Calu3 (cell line): ENCODE measurements at regions not wholly inside any gene's neighbourhood (a gene's known extent, or its start where the extent isn't known, plus 50 kb on each side); places are given as distances from the start of the nearest gene placed in this dataset.

Experiments used
- BruUV-seq: library from RNA; stranded (reverse); fragments of 400-500 nt; replicated peaks from 2 replicates; lab custom pipeline; 2021; lab: Mats Ljungman, UMichigan
- CTCF ChIA-PET: fragments of 300-600 bp; sonication (Branson Sonifier 250); formaldehyde crosslinking; loops from one replicate; lab custom pipeline; 2022; ENCODE audit warnings: antibody characterized with exemption; lab: Charles Lee
- DNase-seq: peaks from one replicate; pipeline ENCODE4 v3.0.0; 2022
- H3K27ac Mint-ChIP-seq: one replicate; pipeline ENCODE4 v1.8.0; 2022; ENCODE audit warnings: mixed read lengths; ENCODE audit not compliant: unreplicated experiment
- H3K27me3 Mint-ChIP-seq: one replicate; pipeline ENCODE4 v1.8.0; 2022; ENCODE audit warnings: mixed read lengths; ENCODE audit not compliant: unreplicated experiment
- H3K36me3 Mint-ChIP-seq: one replicate; pipeline ENCODE4 v1.8.0; 2022; ENCODE audit warnings: mild to moderate bottlenecking, moderate library complexity, mixed read lengths; ENCODE audit not compliant: insufficient read depth, unreplicated experiment
- H3K4me1 Mint-ChIP-seq: one replicate; pipeline ENCODE4 v1.8.0; 2022; ENCODE audit warnings: mild to moderate bottlenecking, low read depth, mixed read lengths; ENCODE audit not compliant: unreplicated experiment
- H3K4me3 Mint-ChIP-seq: one replicate; pipeline ENCODE4 v1.8.0; 2022; ENCODE audit warnings: mild to moderate bottlenecking, low read depth, moderate library complexity, mixed read lengths; ENCODE audit not compliant: unreplicated experiment
- H3K9me3 Mint-ChIP-seq: one replicate; pipeline ENCODE4 v1.8.0; 2022; ENCODE audit warnings: low read depth, mixed read lengths; ENCODE audit not compliant: unreplicated experiment
- intact Hi-C: fragments of 100-400 bp; cut with micrococcal nuclease; formaldehyde crosslinking; loops from one replicate; pipeline ENCODE4 v1.10.0; 2022; ENCODE audit not compliant: unreplicated experiment
- TF ChIP-seq, protein P1 (sequence below): fragments of 200-600 bp; IDR thresholded peaks from one replicate; pipeline ENCODE4 v1.8.0; 2022; ENCODE audit warnings: antibody characterized with exemption; ENCODE audit not compliant: unreplicated experiment

DNA sequence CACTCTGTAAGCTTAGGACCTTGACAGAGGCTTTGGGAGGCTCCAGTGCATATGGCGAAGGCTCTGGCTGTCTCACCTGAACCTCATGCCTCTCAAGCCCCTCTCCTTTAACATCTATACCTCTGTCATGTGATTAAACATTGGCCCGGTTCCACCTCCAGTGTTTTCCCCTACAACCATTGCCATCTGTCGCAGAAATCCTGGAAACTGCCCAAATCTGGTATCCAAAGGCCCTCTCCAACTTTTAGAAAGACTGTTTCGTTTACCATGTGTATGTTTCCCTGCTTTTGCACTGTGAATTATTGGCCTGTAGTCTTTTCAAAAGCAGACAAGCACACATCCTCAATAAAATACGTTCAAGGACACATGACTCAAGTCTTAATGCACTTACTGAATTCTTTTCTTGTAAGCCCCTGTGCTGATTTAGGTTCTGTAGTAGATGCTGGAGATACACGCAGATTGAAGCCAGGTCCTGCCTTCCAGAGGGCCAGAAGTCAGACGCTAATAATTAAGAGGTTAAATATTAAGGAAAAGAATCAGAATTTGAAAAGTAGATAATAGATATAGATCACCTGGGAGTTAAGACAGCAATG lies 386.4 kb upstream of the SLC14A2 start:
- intact Hi-C loops, result no loop called here
- no peaks in the 10 kb centered on the region for H3K27me3 Mint-ChIP-seq
- no peaks in the 10 kb centered on the region for H3K36me3 Mint-ChIP-seq
- H3K4me1 Mint-ChIP-seq, result peaks cover 12% of the 10 kb centered on the region
- no peak overlapping the region for H3K27ac Mint-ChIP-seq
- no TSS peak for BruUV-seq
- H3K9me3 Mint-ChIP-seq, result no peaks in the 10 kb centered on the region
- no peak overlapping the region for H3K4me3 Mint-ChIP-seq
- no peak for DNase-seq
- TF ChIP-seq, protein P1, sequence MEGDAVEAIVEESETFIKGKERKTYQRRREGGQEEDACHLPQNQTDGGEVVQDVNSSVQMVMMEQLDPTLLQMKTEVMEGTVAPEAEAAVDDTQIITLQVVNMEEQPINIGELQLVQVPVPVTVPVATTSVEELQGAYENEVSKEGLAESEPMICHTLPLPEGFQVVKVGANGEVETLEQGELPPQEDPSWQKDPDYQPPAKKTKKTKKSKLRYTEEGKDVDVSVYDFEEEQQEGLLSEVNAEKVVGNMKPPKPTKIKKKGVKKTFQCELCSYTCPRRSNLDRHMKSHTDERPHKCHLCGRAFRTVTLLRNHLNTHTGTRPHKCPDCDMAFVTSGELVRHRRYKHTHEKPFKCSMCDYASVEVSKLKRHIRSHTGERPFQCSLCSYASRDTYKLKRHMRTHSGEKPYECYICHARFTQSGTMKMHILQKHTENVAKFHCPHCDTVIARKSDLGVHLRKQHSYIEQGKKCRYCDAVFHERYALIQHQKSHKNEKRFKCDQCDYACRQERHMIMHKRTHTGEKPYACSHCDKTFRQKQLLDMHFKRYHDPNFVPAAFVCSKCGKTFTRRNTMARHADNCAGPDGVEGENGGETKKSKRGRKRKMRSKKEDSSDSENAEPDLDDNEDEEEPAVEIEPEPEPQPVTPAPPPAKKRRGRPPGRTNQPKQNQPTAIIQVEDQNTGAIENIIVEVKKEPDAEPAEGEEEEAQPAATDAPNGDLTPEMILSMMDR, result no peak
- CTCF ChIA-PET, result interaction anchor here (0.7 kb wide), 1 partner anchor 9 kb away, joined by 3 read pairs; no protein-coding TSS in a partner anchor

GRCh38 chr18:45231617-45232016 lies 383.7 kb upstream of the SLC14A2 start:
- TF ChIP-seq, protein P1, result no peak
- Mint-ChIP-seq H3K9me3 (no peaks in the 10 kb centered on the region), H3K27me3 (no peaks in the 10 kb centered on the region), H3K36me3 (no peaks in the 10 kb centered on the region), H3K4me3 (no peak overlapping the region), H3K4me1 (peaks cover 12% of the 10 kb centered on the region), H3K27ac (no peak overlapping the region)
- CTCF ChIA-PET, result no interaction called here
- intact Hi-C loops, result no loop called here
- no TSS peak for BruUV-seq
- no peak for DNase-seq

DNA sequence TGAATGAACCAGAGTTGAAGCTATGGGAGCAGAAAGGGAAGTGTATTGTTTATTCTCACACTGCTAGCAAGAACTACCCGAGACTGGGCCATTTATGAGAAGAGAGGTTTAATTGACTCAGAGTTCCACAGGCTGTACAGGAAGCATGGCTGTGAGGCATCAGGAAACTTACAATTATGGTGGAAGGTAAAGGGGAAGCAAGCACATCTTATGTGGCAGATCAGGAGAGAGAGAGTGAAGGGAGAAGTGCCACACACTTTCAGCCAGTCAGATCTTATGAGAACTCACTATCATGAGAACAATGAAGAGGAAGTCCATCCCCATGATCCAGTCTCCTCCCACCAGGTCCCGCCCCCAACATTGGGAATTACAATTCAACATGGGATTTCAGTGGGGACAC lies 383.2 kb upstream of the SLC14A2 start:
- Mint-ChIP-seq H3K4me1 (peaks cover 12% of the 10 kb centered on the region), H3K27me3 (no peaks in the 10 kb centered on the region), H3K9me3 (no peaks in the 10 kb centered on the region), H3K4me3 (no peak overlapping the region), H3K36me3 (no peaks in the 10 kb centered on the region), H3K27ac (no peak overlapping the region)
- TF ChIP-seq, protein P1, result no peak
- no TSS peak for BruUV-seq
- CTCF ChIA-PET, result no interaction called here
- no peak for DNase-seq
- intact Hi-C loops, result no loop called here

GRCh38 chr18:45236676-45237075 lies 378.6 kb upstream of the SLC14A2 start:
- no peaks in the 10 kb centered on the region for H3K9me3 Mint-ChIP-seq
- peaks cover 17% of the 10 kb centered on the region for H3K27me3 Mint-ChIP-seq
- no peak overlapping the region for H3K27ac Mint-ChIP-seq
- intact Hi-C loops, result no loop called here
- no peak for DNase-seq
- H3K4me3 Mint-ChIP-seq, result no peak overlapping the region
- BruUV-seq, result no TSS peak
- peaks cover 14% of the 10 kb centered on the region for H3K4me1 Mint-ChIP-seq
- no peaks in the 10 kb centered on the region for H3K36me3 Mint-ChIP-seq
- TF ChIP-seq, protein P1, result no peak
- CTCF ChIA-PET, result no interaction called here
